Keratinocyte (primary cell): ENCODE measurements at regions not wholly inside any gene's neighbourhood (a gene's known extent, or its start where the extent isn't known, plus 50 kb on each side); places are given as distances from the start of the nearest gene placed in this dataset.

Experiments
- DNase-seq: peaks from one replicate; pipeline ENCODE4 v3.0.0-alpha.2; 2011; ENCODE audit warnings: low read depth, missing footprints, low spot score
- FAIRE-seq: peaks from 2 replicates; lab custom pipeline; 2011; peaks lifted over from hg19 to GRCh38; lab: Jason Lieb, UNC
- H2AFZ ChIP-seq: 2 replicates; pipeline ENCODE4 v1.6.0; 2012; ENCODE audit warnings: low read length, control low read depth, inconsistent platforms; ENCODE audit not compliant: control insufficient read depth
- H3K27ac ChIP-seq: 2 replicates; pipeline ENCODE4 v1.5.1; 2011; ENCODE audit warnings: low read length; ENCODE audit not compliant: control insufficient read depth, insufficient read depth
- H3K27me3 ChIP-seq: 3 replicates; pipeline ENCODE4 v1.6.0; 2011; ENCODE audit warnings: low read length; ENCODE audit not compliant: control insufficient read depth, insufficient read depth; ENCODE audit errors: extremely low read depth
- H3K36me3 ChIP-seq, 2 experiments: 2 replicates in 1 of 2; 3 replicates in 1 of 2; pipeline ENCODE4 v1.5.1; 2011; ENCODE audit warnings: low read length in 2 of 2, mild to moderate bottlenecking in 1 of 2; ENCODE audit not compliant: control insufficient read depth in 2 of 2, insufficient read depth in 2 of 2; ENCODE audit errors: extremely low read depth in 1 of 2
- H3K4me1 ChIP-seq: 3 replicates; pipeline ENCODE4 v1.5.1; 2011; ENCODE audit warnings: low read length; ENCODE audit not compliant: control insufficient read depth, insufficient read depth; ENCODE audit errors: extremely low read depth
- H3K4me2 ChIP-seq: 3 replicates; pipeline ENCODE4 v1.6.0; 2011; ENCODE audit warnings: low read depth, low read length; ENCODE audit not compliant: control insufficient read depth, insufficient read depth; ENCODE audit errors: extremely low read depth
- H3K4me3 ChIP-seq, 3 experiments: fragments of 200-600 bp in 1 of 3; sonication (generic) in 1 of 3; 2 replicates in 2 of 3; 3 replicates in 1 of 3; pipeline ENCODE4 v1.5.1; 2011 to 2016; ENCODE audit warnings: low read length in 3 of 3, mild to moderate bottlenecking in 3 of 3, control low read depth in 2 of 3, inconsistent platforms in 1 of 3, low read depth in 1 of 3, mixed read lengths in 1 of 3, mixed run types in 1 of 3, moderate library complexity in 1 of 3; ENCODE audit not compliant: control insufficient read depth in 2 of 3, insufficient read depth in 2 of 3; ENCODE audit errors: extremely low read depth in 1 of 3
- H3K79me2 ChIP-seq: 2 replicates; pipeline ENCODE4 v1.6.0; 2012; ENCODE audit warnings: low read length; ENCODE audit not compliant: control insufficient read depth, insufficient read depth
- H3K9ac ChIP-seq: 3 replicates; pipeline ENCODE4 v1.6.0; 2011; ENCODE audit warnings: low read length; ENCODE audit not compliant: control insufficient read depth, insufficient read depth; ENCODE audit errors: extremely low read depth
- H3K9me1 ChIP-seq: 3 replicates; pipeline ENCODE4 v1.6.0; 2011; ENCODE audit warnings: low read length; ENCODE audit not compliant: control insufficient read depth, insufficient read depth; ENCODE audit errors: extremely low read depth
- H3K9me3 ChIP-seq: 2 replicates; pipeline ENCODE4 v1.5.1; 2012; ENCODE audit warnings: low read depth, low read length; ENCODE audit not compliant: control insufficient read depth
- H4K20me1 ChIP-seq: 3 replicates; pipeline ENCODE4 v1.6.0; 2011; ENCODE audit warnings: low read length; ENCODE audit not compliant: control insufficient read depth, insufficient read depth; ENCODE audit errors: extremely low read depth
- EZH2 ChIP-seq: IDR thresholded peaks from one replicate; pipeline ENCODE4 v1.6.1; 2012; ENCODE audit warnings: inconsistent platforms, mild to moderate bottlenecking, low read length, moderate library complexity
- dilution Hi-C: fragments of 300-500 bp; cut with MboI; formaldehyde crosslinking; loops from one replicate; pipeline ENCODE4 v1.7.0; 2020; ENCODE audit warnings: low sequenced_read_pairs; ENCODE audit not compliant: extremely low pct_ligation_motif_present
- TF ChIP-seq, protein P1 (sequence below), 3 experiments: IDR thresholded peaks in 1 of 3; conservative IDR thresholded peaks in 1 of 3; optimal IDR thresholded peaks in 1 of 3; 2 replicates in 2 of 3; 3 replicates in 1 of 3; pipeline versions ENCODE3 to v1.5.1; 2011; ENCODE audit warnings: low read length in 3 of 3, mild to moderate bottlenecking in 3 of 3, moderate library complexity in 2 of 3, control low read depth in 1 of 3, inconsistent platforms in 1 of 3; ENCODE audit not compliant: insufficient read depth in 2 of 3; ENCODE audit errors: extremely low read depth in 1 of 3

DNA sequence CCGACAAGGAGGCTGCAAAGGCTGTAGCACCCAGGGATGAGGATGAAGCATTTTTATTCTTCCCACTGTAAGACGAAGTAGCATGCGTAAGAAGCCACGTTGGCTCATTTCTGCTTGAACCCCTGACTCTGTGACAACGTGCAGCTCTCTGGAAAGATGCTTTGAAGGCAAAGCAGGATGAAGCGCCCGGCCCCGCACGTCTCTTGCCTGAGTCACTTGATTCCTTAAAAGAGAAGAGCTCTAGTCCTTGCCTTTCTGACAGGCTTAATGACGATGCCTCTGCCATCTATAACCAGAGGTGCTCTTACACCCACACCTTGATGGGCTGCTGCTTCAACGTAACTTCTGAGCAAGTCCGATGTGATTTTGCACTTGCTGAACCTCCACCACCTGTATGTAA lies 76.7 kb upstream of the MED9 start:
- H3K9me3 ChIP-seq: no peaks in the 10 kb centered on the region
- no peaks in the 10 kb centered on the region for H3K36me3 ChIP-seq
- TF ChIP-seq, protein P1, sequence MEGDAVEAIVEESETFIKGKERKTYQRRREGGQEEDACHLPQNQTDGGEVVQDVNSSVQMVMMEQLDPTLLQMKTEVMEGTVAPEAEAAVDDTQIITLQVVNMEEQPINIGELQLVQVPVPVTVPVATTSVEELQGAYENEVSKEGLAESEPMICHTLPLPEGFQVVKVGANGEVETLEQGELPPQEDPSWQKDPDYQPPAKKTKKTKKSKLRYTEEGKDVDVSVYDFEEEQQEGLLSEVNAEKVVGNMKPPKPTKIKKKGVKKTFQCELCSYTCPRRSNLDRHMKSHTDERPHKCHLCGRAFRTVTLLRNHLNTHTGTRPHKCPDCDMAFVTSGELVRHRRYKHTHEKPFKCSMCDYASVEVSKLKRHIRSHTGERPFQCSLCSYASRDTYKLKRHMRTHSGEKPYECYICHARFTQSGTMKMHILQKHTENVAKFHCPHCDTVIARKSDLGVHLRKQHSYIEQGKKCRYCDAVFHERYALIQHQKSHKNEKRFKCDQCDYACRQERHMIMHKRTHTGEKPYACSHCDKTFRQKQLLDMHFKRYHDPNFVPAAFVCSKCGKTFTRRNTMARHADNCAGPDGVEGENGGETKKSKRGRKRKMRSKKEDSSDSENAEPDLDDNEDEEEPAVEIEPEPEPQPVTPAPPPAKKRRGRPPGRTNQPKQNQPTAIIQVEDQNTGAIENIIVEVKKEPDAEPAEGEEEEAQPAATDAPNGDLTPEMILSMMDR (optimal IDR thresholded peaks at IDR 0.05 in 1 of 3, IDR thresholded peaks at IDR 0.05 in 1 of 3, conservative IDR thresholded peaks at IDR 0.05 in 1 of 3; ENCODE audit: extremely low read depth in 1 of 3, insufficient read depth in 2 of 3, low read length in 3 of 3): no peak
- TF ChIP-seq EZH2: no peak
- no peaks in the 10 kb centered on the region for H3K4me1 ChIP-seq
- no peaks in the 10 kb centered on the region for H4K20me1 ChIP-seq
- no peak overlapping the region for H3K4me2 ChIP-seq
- DNase-seq (no peak), FAIRE-seq (no peak)
- H3K4me3 ChIP-seq: no peak overlapping the region
- dilution Hi-C loops: no loop called here
- no peaks in the 10 kb centered on the region for H3K9me1 ChIP-seq
- H3K79me2 ChIP-seq: no peaks in the 10 kb centered on the region
- H3K9ac ChIP-seq: no peak overlapping the region
- H3K27me3 ChIP-seq: peaks cover 19% of the 10 kb centered on the region
- H3K27ac ChIP-seq: no peak overlapping the region
- H2AFZ ChIP-seq: no peak overlapping the region

DNA sequence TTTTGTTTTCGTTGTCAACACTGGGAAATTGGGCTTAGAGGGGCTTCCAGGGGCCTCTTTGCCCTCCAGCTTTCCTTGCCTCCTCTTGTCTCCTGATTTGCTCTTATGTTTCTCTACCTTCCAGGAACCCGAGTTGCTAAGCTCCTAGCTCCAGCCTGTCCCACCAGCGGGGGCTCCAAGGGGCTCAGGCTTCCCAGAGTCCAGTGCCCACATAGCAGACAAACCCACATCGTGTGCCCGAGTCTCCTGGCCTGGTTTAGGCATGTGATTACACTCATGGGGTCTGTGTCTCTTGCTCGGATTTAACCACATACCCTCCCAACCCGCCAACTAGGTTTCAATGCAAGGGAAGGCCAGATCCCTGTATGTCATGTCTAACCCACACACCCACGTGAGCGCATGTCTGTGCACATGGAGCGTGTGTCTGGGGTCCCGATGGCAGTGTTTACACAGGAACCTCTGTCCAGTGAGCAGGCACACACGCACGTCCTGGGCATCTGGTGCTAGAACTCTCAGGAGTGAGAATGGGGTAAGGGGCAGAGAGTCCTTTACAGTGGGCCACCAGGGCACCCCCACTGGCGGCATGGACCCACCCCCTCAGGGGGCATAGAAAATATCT lies 76.1 kb upstream of the MED9 start:
- Histone ChIP-seq H3K79me2 (no peaks in the 10 kb centered on the region), H3K27me3 (peaks cover 20% of the 10 kb centered on the region), H3K4me1 (no peaks in the 10 kb centered on the region), H3K9me3 (no peaks in the 10 kb centered on the region), H3K4me3 (no peak overlapping the region), H3K36me3 (no peaks in the 10 kb centered on the region), H3K9me1 (no peaks in the 10 kb centered on the region), H3K9ac (no peak overlapping the region), H3K27ac (no peak overlapping the region), H4K20me1 (no peaks in the 10 kb centered on the region), H2AFZ (no peak overlapping the region), H3K4me2 (no peak overlapping the region)
- no peak for DNase-seq
- dilution Hi-C loops: no loop called here
- no peak for FAIRE-seq
- no peak for TF ChIP-seq EZH2
- TF ChIP-seq, protein P1 (optimal IDR thresholded peaks at IDR 0.05 in 1 of 3, IDR thresholded peaks at IDR 0.05 in 1 of 3, conservative IDR thresholded peaks at IDR 0.05 in 1 of 3; ENCODE audit: extremely low read depth in 1 of 3, insufficient read depth in 2 of 3, low read length in 3 of 3): no peak
